IPS DF 4.7 (cell line): ENCODE measurements at regions not wholly inside any gene's neighbourhood (a gene's known extent, or its start where the extent isn't known, plus 50 kb on each side); places are given as distances from the start of the nearest gene placed in this dataset.

Experiments
- DNase-seq: peaks from one replicate; pipeline ENCODE4 v3.0.0-alpha.2; 2013; ENCODE audit warnings: low spot score; ENCODE audit errors: extremely low read depth

DNA sequence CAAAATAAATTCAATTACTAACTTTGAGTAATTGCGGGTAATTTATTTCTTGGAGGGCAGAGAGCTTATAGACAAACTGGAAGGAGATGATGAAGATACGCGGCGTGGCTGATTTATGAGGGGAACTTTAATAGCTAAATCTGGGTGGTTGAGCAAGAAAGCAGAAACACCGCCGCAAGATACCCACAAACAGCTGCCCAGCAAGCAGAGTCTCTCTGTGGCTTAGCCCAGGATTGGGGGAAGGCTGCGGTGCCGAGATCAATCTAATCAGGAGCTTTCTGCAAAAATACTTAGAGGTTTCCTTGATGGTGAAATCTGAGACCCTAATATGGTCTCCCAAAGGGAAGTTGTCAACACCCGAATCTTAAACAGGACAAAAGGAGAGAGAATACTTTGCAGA lies 94.9 kb upstream of the MGMT start:
- DNase-seq: no peak

DNA sequence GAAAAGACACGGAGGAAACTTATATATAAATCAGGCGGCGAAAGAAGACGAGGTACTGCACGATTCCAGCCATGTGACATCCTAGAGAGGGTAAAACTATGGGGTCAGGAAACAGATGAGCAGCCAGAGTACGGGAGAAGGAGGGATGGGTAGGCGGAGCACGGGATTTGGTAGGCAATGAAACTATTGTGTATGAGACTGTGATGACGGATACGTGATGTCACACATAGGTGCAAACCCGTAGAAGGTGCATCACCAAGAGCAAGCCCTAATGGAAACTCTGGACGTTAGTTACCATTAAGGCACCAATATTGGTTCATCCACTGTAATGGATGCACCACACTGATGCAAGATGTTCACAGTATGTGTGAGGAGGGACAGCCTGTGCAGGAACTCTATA lies 93.8 kb upstream of the MGMT start:
- DNase-seq: no peak

DNA sequence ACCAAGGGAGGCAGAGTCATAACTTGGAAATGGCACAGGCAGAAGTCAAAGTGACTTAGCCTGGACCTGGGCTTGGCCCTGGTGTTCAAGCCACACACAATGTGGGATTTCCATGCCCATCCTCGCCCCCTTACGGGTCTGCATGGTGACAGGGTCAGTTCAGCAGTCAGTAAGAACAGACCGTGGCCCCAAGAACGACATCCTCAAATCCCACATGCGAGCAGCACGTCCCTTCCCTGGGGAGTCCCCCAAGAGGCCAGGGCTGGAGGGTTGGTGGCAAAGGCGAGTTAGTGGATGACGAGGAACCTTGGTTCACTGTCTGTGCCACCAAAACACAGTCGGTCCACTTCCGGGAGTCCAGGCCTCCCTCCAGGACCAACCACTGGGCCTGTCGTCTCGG lies 93.3 kb upstream of the MGMT start:
- no peak for DNase-seq

DNA sequence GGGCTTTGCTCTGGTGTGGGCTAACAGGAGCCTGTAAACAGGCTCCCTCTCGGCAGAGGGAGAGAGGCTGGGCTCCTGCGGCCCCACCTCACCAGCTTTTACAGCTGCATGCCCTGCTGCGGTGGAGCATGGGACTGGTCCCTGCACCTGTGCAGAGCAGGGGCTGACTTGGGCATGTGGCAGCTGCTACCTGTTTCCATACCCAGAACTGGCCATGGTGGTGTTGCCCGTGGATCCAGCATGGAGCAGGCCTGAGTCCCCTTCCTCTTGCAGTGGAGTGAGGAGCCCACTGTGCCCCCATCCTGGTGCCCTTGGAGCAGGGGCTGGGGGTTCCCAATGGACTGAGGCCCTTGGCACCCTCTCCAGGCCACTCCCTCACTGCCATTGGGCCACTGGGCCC lies 91.9 kb upstream of the MGMT start:
- no peak for DNase-seq

DNA sequence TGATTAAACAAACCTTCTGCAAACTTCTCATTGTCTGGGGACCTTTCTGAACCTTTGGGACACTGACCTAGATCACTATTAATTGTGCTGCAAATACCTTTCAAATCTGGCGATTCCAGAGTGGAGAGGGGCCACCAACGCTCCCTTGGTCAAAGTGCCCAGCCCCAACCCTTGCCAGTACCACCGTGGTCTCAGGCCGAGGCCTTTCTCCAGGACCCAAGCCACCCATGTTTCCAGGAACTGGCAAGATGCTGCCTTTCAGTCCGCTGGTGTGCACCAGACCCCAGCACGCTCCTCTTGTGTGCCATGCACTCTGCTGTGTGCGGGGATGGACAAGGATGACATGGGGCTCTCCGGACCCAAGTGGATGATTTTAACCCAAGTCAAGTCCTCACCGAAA lies 91.1 kb upstream of the MGMT start:
- no peak for DNase-seq

DNA sequence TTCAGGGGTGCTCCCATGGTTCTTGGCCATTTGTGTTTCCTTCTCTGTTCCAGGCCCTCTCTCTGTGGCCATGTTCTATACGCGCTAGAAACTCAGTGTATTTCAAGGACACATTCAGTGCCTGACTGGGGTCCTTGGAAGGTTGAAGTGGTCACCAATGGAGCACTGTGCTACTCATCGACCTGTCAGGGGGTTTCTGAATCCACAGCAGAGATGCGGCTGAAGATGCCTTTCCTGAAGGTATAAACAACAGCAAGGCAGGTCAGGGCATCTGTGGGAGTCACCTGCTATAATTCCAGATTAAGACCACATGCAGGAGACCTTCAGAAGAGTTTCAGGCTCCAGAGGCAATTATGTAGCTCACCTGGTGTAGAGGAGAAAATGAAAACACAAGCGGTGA lies 86.8 kb upstream of the MGMT start:
- no peak for DNase-seq

DNA sequence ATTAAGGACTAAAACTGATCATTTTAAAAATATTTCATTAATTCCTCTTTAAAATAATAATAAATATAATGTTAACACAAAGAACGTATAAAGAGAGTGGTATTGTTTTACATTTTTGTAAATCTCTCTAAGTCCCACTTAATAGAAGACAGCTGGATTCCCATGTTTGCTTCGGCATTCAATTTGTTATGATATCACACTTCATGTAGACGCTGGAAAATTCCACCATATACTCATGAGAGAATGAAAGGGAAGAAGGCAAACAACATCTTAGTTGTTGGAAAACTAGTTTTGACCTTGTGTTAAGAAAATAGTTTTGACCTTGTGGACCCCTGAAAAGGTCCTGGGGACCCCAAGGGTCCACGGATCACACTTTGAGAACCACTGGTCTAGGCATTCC lies 85.3 kb upstream of the MGMT start:
- no peak for DNase-seq

DNA sequence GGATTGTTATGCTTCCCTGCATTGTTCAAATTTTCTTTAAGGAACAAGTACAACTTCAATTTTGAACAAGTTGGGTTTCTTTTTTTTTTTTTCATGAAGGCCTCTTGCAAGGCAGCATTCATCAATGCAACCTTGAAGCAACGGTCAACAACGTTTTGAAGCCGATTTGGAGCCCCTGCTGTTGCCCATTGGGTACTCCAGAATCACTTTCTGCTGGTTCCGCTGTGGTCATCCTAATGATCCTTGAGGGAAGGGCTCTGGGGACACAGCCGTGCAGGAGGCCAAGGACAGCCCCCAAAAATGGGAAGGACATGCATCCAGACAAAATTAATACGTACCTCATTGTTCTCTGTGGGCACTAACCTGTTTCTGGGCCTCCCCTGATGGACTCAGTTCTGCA lies 84.6 kb upstream of the MGMT start:
- no peak for DNase-seq

DNA sequence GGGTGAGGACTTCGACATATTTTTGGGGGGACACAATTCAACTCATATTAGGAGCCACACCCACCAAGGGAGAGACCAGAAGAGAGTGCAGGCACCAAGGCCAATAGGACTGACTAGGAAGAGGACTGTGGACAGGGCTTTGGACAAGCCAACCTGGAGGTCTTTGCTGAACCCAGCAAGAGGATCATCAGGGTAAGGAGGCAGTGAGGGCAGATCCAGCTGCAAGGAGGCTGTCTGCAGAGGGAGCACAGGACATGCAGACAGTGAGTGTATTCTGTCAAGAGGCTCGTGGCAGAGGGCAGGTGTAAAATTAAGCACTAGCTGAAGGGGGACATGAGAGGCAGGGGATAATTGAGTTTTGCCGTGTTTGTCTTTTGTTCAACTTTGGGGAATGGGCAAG lies 83.4 kb upstream of the MGMT start:
- DNase-seq: no peak

DNA sequence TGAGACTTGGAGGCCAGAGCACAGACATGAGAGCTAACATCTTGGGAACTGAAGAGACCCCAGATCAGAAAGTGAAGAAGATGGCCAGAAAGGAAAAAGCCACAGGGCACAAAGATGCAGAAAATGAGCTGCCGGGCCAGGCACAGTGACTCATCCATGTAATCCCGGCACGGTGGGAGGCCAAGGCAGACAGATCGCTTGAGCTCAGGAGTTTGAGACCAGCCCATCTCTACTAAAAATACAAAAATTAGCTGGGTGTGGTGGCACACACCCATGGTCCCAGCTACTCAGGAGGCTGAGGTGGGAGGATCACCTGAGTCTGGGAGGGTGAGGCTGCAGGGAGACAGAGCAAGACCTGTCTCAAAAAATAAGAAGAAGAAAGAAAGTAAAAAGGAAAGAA lies 81.4 kb upstream of the MGMT start:
- no peak for DNase-seq

DNA sequence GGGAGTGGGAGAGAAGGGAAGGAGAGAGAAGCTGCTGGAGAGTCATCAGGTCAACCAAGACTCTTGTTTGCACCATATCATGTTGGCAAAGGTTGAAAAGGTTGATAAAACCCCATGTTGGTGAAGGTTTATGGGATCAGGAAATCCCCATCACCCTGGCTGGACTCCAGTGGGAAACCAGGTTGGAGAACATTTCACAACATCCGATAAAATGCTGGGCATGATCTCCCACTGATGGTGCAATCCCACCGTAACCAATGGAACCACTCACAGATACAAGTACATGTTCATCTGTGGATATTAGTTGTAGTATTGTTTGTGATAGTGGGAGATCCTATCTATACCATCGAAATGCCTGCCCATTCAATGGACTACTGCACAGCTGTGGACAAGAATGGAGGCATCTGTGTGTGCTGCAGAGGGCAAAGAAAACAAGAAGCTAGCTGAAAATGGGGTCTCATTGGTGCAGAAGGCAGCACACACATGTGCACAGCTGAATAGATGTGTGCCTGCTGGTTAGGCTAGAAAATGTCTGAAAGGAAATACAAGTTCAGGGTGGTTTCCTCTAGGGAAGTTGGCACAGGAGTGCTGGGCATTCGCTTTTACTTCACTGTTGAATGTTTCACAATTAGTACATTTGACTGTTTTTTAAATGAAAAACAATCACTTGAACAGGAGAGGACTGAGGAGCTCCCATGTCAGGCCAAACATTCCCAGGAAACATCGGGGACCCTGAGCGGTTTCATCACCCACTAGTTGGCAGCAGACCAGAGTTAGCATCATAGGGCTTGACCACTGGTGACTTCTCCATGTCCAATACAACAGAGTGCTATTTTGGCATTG lies 80.4 kb upstream of the MGMT start:
- no peak for DNase-seq

DNA sequence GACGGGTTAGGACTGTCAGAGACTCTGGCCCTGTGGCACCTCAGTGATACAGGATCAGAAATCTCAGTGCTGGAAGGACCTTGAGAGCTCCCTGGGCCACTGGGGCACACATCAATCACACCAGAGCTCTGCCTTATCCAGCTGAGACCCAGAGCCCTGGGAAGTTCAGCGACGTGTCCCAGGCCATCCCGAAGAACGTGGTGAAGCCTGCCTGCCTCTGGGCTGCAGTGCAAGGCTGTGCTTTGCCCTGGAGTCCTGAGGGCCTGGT lies 79.8 kb upstream of the MGMT start:
- DNase-seq: no peak

DNA sequence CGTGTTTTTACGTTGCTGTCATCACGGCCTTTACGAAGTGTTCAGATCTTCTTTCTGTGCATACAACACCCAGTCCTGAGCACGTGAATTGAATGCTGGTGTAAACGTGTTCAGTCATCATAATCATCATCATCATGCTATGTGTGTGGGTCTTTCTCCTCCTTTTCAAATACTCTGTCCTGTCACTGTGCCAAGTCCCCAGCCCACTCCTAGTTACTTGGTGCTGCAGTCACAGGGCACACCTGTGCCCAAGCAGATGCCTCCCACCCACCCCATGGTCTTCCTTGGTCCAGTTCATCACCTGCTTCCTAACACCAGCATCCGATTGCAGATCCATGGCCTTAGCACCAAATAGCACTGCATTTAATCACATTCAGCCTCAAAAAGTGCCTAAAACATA lies 78.6 kb upstream of the MGMT start:
- DNase-seq: no peak

DNA sequence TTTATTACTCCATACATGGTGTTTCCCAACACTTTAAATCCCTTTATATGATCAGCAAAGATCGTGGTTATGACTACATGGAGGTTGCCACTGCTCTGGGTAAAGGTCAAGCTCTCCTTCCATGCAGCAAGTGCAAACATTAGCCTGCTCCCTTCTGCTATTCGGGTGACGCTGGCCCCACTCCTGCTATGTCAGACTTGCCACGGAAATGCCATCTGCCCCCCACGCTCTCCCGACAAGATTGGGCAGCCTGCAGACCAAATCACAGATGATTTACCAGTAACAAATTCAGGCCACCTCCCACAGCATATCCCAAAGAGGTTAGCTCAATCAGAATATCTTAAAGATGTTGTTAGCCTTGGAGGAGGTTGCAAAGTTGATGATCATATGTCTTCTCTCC lies 77.8 kb upstream of the MGMT start:
- DNase-seq: no peak

DNA sequence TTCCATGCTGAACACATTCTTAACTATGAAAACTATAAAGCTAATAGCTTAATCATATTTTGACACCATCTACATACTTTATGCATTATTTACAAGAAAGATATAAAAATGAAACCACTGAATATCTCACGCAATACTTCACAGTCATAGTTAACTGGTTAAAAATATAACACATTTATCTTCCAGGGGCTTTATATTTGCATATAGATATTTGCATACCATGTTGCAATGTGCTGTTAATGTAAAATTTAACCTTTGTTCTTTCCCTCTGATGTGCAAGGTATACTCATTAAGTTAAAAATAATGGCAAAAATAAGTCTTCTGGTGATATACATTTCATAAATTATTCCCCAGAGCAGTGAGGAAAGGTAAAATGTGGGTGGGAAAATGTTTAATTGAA lies 76.9 kb upstream of the MGMT start:
- no peak for DNase-seq

DNA sequence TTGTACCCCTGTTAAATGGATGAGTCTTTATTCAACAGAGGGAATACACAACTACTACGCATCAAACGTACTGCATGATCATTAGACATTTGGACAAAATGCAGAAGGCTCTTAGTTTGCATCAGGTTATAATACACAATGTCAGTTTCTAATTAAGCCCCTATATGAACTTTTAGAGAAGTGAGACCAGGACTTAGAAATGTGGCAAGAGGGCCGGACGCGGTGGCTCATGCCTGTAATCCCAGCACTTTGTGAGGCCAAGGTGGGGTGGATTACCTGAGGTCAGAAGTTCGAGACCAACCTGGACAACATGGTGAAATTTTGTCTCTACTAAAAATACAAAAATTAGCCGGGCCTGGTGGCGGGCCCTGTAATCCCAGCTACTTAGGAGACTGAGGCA lies 76.3 kb upstream of the MGMT start:
- DNase-seq: no peak

DNA sequence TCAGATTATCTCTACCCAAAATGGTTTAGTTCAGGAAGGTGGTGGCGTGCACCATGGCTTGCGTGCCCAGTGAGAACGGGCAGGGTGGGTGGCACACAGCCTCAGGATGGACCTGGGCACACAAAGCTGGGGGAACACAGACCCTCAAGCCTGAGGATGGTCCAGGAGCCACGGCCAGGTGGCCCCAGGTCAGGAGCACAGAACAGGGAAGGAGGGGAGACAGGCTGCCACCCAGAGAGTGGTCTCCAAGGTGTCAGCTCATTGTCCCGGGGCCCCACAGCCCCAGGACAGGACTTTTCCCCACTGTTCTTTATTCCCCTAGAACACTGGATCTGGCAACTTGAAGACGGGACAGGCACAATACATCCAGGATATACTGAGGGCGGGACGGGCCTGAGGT lies 75.6 kb upstream of the MGMT start:
- no peak for DNase-seq

DNA sequence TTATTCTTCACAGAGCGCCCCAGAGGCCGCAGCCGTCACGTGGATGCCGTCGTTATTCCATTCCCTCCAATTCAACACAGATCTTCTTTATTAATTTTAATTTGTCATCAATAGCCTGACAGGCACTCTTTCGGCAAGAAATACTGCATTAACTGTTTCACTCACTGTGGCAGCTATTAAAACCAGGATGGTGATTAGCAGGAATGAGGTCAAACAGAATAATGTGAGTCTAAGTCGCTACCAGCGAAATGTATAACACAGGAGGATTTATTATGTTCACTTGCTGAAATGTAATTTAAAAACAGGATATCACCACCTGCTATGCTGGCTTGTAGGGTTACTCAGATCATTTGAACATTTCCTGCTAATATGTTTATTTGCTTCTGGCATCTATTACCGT lies 74.2 kb upstream of the MGMT start:
- no peak for DNase-seq

DNA sequence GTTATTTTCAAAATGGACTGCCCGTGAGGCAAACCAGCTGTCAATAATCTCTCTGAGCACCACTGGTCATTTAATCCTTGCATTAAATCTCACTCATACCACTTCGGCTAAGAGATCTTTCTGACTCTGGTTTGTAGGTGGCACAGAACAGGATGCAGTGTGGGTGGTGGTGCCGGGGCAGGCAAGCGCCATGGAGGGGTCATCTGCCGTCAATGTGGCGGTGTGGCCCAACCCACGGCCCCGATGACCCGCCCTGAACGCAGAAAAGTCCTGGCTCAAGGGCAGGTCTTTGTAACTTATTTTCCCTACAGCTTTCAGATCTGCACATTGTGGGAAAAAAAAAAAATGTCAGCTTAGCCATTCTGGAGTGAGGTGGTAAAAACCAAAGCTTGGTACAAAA lies 73.2 kb upstream of the MGMT start:
- DNase-seq: no peak

DNA sequence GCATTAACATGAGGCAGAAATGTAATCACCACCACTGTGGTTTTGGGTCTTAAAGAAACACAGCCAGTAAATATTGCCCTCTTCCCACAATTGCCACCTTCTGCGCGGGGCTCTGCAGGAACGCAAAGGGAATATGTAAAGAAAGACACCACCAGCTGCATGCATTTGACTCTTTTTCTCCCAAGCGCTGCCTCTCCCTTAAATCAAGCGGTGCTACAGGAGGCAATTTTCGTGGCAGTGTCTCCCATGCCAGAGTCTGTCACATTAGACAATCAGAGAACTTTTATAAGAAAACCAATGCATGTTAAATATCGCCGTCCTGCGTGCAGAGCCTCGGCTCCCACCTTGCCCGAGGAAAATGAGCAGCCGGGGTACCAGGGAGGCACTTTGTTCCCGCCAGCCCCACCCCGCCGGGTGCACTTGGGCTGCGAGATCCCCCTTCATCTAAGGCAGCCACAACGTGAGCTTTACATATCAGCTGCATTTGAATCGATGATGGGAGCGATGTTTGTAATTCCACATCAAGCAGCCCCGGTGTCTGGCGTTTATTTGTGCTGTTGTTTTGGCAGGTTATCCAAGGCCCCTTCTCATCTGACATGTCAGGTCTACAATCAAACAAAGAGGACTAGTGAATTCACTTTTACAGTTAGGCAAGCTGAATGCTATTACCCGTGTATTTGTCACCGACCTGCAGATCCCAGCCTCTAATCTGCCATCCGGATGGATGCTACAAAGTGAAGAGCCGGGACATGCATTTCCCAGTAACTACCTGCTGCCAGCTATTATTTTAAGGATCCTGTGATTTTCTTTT lies 72.3 kb upstream of the MGMT start:
- DNase-seq: no peak

DNA sequence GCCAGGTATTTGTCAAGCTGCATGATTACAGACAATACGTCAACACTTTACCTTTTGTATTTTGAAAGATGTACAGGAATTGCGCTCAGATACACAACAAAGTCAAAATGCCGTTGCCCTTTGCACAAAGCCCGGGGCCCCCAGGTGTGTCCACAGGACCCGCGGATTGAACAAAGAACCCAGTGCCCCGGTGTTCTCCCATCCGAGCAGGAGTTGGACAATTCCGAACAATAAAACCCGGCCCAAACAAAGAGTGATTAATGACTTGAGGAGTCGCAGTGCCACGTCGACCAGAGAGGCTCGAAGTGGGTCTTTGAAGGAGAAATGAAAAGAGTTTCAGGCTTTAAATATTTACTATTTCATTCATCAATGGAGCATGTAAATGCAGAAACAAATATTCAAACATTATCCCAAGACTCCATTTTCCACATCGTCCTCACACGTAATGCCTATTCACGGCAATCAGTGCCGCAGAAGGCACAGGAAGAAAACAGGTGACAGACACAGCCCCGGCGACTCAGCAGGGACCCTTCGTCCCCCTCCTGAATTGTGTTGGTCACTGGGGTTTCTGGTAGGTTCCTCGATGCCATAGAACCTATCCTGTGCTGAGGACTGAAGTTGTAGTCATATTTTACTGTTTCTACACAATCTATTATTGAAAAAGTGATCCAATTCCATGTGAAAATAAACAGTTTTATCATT lies 70.9 kb upstream of the MGMT start:
- DNase-seq: no peak

DNA sequence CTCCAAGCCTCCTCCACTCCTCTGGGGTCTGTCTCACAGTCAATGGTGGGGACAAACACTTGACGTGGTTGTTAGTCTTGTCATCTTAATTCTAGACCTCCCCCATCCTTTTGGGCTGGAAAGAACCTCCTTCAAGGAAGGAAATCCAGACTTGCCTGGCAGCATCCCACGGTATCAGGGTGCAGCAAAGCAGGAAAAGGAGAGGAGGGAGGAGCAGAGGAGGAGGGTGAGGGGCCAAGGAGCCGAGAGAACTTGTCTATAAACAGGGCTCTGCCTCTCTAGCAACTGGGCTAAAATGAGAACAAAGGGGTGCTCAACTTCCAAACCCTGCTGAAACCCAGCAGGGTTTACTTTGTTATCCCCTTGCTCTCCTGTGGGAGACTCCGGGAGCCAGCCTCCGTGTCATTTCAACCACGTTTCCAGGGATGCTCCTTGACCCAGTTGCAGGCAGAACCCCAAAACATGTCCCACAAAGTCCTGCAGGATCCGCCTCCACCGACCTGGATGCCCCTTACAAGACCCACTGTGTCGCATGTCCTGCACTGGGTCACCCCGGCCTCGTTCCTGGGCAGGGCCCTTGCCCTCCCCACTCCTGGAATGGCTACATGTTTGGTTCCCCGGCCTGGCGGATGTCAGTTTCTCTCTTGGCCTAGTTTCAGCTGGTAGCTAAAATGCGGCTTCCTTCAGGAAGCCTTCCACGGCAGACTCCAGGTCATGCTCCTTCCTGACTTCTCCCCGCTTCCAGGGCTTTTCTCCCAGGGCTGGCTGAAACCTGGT lies 69.7 kb upstream of the MGMT start:
- DNase-seq: no peak
